Retina (tissue), 1 donor: ENCODE measurements at regions not wholly inside any gene's neighbourhood (a gene's known extent, or its start where the extent isn't known, plus 50 kb on each side); places are given as distances from the start of the nearest gene placed in this dataset.
A peak's percentile ranks its signal among the peaks of the same experiment; 100 is the strongest.

Source experiments
- DNase-seq: peaks from one replicate; pipeline ENCODE4 v3.0.0-alpha.2; 2016

GRCh38 chr3:27865731-27866130, 143.6 kb upstream of the EOMES start:
- no peak for DNase-seq

- DNase-seq, result no peak
Observed at GRCh38 chr3:27869152-27869551, 147.0 kb upstream of the EOMES start.

- no peak for DNase-seq
Observed at GRCh38 chr3:27877061-27878013, 155.2 kb upstream of the EOMES start.

- no peak for DNase-seq
Observed at GRCh38 chr3:27878014-27878383, 155.9 kb upstream of the EOMES start.

- no peak for DNase-seq
Observed at GRCh38 chr3:27880969-27881892, 159.1 kb upstream of the EOMES start.

GRCh38 chr3:27883266-27883665, 161.1 kb upstream of the EOMES start:
- no peak for DNase-seq

GRCh38 chr3:27885641-27886040, 163.5 kb upstream of the EOMES start:
- no peak for DNase-seq

GRCh38 chr3:27888562-27888961, 166.4 kb upstream of the EOMES start:
- DNase-seq, result no peak

GRCh38 chr3:27889745-27890144, 167.6 kb upstream of the EOMES start:
- no peak for DNase-seq

- no peak for DNase-seq
Observed at GRCh38 chr3:27900316-27900715, 178.2 kb upstream of the EOMES start.

- no peak for DNase-seq
Observed at GRCh38 chr3:27903446-27903845, 181.3 kb upstream of the EOMES start.

- DNase-seq, result no peak
Observed at GRCh38 chr3:27905625-27906024, 183.5 kb upstream of the EOMES start.

- DNase-seq, result no peak
Observed at GRCh38 chr3:27907148-27907547, 185.0 kb upstream of the EOMES start.

- no peak for DNase-seq
Observed at GRCh38 chr3:27907929-27908328, 185.8 kb upstream of the EOMES start.

GRCh38 chr3:27910456-27910855, 188.3 kb upstream of the EOMES start:
- peak; percentile 36 for DNase-seq

- no peak for DNase-seq
Observed at GRCh38 chr3:27914199-27914598, 192.1 kb upstream of the EOMES start.

- no peak for DNase-seq
Observed at GRCh38 chr3:27923349-27924068, 201.4 kb upstream of the EOMES start.

- no peak for DNase-seq
Observed at GRCh38 chr3:27927882-27928281, 205.8 kb upstream of the EOMES start.

GRCh38 chr3:27930052-27930602, 208.0 kb upstream of the EOMES start:
- DNase-seq, result no peak

- DNase-seq, result no peak
Observed at GRCh38 chr3:27935492-27935891, 213.4 kb upstream of the EOMES start.

- no peak for DNase-seq
Observed at GRCh38 chr3:27939521-27939920, 217.4 kb upstream of the EOMES start.

GRCh38 chr3:27939940-27940339, 217.8 kb upstream of the EOMES start:
- no peak for DNase-seq

GRCh38 chr3:27943106-27943505, 221.0 kb upstream of the EOMES start:
- no peak for DNase-seq
